Nephron progenitor cell (in vitro differentiated cells): ENCODE measurements at regions not wholly inside any gene's neighbourhood (a gene's known extent, or its start where the extent isn't known, plus 50 kb on each side); places are given as distances from the start of the nearest gene placed in this dataset.
A peak's percentile ranks its signal among the peaks of the same experiment; 100 is the strongest.

Experiments
- DNase-seq: peaks from one replicate; pipeline ENCODE4 v3.0.0; 2021
- H3K27ac Mint-ChIP-seq: 2 replicates; pipeline ENCODE4 v1.8.0; 2021; ENCODE audit warnings: mild to moderate bottlenecking, moderate library complexity, mixed read lengths
- H3K27me3 Mint-ChIP-seq: 2 replicates; pipeline ENCODE4 v1.8.0; 2021; ENCODE audit warnings: mild to moderate bottlenecking, low read depth, mixed read lengths; ENCODE audit not compliant: poor library complexity
- H3K36me3 Mint-ChIP-seq: 2 replicates; pipeline ENCODE4 v1.8.0; 2021; ENCODE audit warnings: low read depth, mixed read lengths
- H3K4me1 Mint-ChIP-seq: 2 replicates; pipeline ENCODE4 v1.8.0; 2021; ENCODE audit warnings: mixed read lengths
- H3K4me3 Mint-ChIP-seq: 2 replicates; pipeline ENCODE4 v1.8.0; 2021; ENCODE audit warnings: mild to moderate bottlenecking, moderate library complexity, mixed read lengths
- H3K9me3 Mint-ChIP-seq: 2 replicates; pipeline ENCODE4 v1.8.0; 2021; ENCODE audit warnings: mild to moderate bottlenecking, moderate library complexity, mixed read lengths
- CTCF ChIP-seq: fragments of 200-600 bp; sonication (generic); IDR thresholded peaks from 2 replicates; pipeline ENCODE4 v1.5.0; 2021; ENCODE audit warnings: antibody characterized with exemption

GRCh38 chr13:83531022-83531421 lies 351.3 kb downstream of the SLITRK1 start:
- Mint-ChIP-seq H3K27ac (no peak overlapping the region), H3K4me3 (no peak overlapping the region), H3K9me3 (no peaks in the 10 kb centered on the region), H3K27me3 (peaks cover 3% of the 10 kb centered on the region), H3K36me3 (no peaks in the 10 kb centered on the region), H3K4me1 (no peaks in the 10 kb centered on the region)
- TF ChIP-seq CTCF = no peak
- no peak for DNase-seq

- no peak for DNase-seq
- H3K4me3 Mint-ChIP-seq = no peak overlapping the region
- peaks cover 3% of the 10 kb centered on the region for H3K27me3 Mint-ChIP-seq
- no peaks in the 10 kb centered on the region for H3K9me3 Mint-ChIP-seq
- H3K36me3 Mint-ChIP-seq = no peaks in the 10 kb centered on the region
- H3K27ac Mint-ChIP-seq = no peak overlapping the region
- no peaks in the 10 kb centered on the region for H3K4me1 Mint-ChIP-seq
- no peak for TF ChIP-seq CTCF
These were observed 365.5 kb downstream of the SLITRK1 start for GRCh38 chr13:83516781-83517180.

GRCh38 chr13:83515268-83516015 lies 366.8 kb downstream of the SLITRK1 start:
- TF ChIP-seq CTCF = no peak
- H3K9me3 Mint-ChIP-seq = no peaks in the 10 kb centered on the region
- H3K4me3 Mint-ChIP-seq = no peak overlapping the region
- DNase-seq = no peak
- H3K4me1 Mint-ChIP-seq = no peaks in the 10 kb centered on the region
- H3K27me3 Mint-ChIP-seq = peaks cover 3% of the 10 kb centered on the region
- no peaks in the 10 kb centered on the region for H3K36me3 Mint-ChIP-seq
- H3K27ac Mint-ChIP-seq = peak overlapping the region; percentile 8

GRCh38 chr13:83508771-83509301 lies 373.4 kb downstream of the SLITRK1 start:
- no peaks in the 10 kb centered on the region for H3K9me3 Mint-ChIP-seq
- no peak overlapping the region for H3K27ac Mint-ChIP-seq
- DNase-seq = no peak
- no peaks in the 10 kb centered on the region for H3K27me3 Mint-ChIP-seq
- H3K4me1 Mint-ChIP-seq = no peaks in the 10 kb centered on the region
- H3K4me3 Mint-ChIP-seq = no peak overlapping the region
- no peaks in the 10 kb centered on the region for H3K36me3 Mint-ChIP-seq
- no peak for TF ChIP-seq CTCF

GRCh38 chr13:83503424-83503823 lies 378.9 kb downstream of the SLITRK1 start:
- no peak for DNase-seq
- Mint-ChIP-seq H3K9me3 (peaks cover 5% of the 10 kb centered on the region), H3K4me1 (no peaks in the 10 kb centered on the region), H3K4me3 (no peak overlapping the region), H3K36me3 (no peaks in the 10 kb centered on the region), H3K27ac (no peak overlapping the region), H3K27me3 (no peaks in the 10 kb centered on the region)
- no peak for TF ChIP-seq CTCF

GRCh38 chr13:83499286-83499685 lies 383.0 kb downstream of the SLITRK1 start:
- no peak for DNase-seq
- Mint-ChIP-seq H3K4me1 (no peaks in the 10 kb centered on the region), H3K9me3 (peaks cover 5% of the 10 kb centered on the region), H3K27me3 (no peaks in the 10 kb centered on the region), H3K36me3 (no peaks in the 10 kb centered on the region), H3K4me3 (no peak overlapping the region), H3K27ac (no peak overlapping the region)
- TF ChIP-seq CTCF = no peak
